Neural cell (in vitro differentiated cells): ENCODE measurements at regions not wholly inside any gene's neighbourhood (a gene's known extent, or its start where the extent isn't known, plus 50 kb on each side); places are given as distances from the start of the nearest gene placed in this dataset.

Experiments used
- H2AFZ ChIP-seq: fragments of 200-600, 300-800 bp; sonication (generic), shearing (Covaris generic); 2 replicates; pipeline ENCODE4 v1.6.0; 2014; ENCODE audit warnings: low read depth, mild to moderate bottlenecking, antibody characterized with exemption, low read length, moderate library complexity
- H3F3A ChIP-seq: fragments of 200-600 bp; shearing (Covaris generic); 2 replicates; pipeline ENCODE4 v1.6.1; 2016; ENCODE audit warnings: mild to moderate bottlenecking, moderate library complexity, mixed read lengths, antibody characterized with exemption, low read length; ENCODE audit not compliant: insufficient read depth, poor library complexity, severe bottlenecking
- H3K27ac ChIP-seq: fragments of 200-600, 300-800 bp; sonication (generic), shearing (Covaris generic); 2 replicates; pipeline ENCODE4 v1.5.1; 2014; ENCODE audit warnings: mild to moderate bottlenecking, low read length, moderate library complexity
- H3K27me3 ChIP-seq: fragments of 300-800, 200-600 bp; sonication (generic), shearing (Covaris generic); 2 replicates; pipeline ENCODE4 v1.6.0; 2014; ENCODE audit warnings: mild to moderate bottlenecking, low read depth, low read length, moderate library complexity; ENCODE audit not compliant: insufficient read depth
- H3K36me3 ChIP-seq: fragments of 300-800, 200-600 bp; sonication (generic), shearing (Covaris generic); 2 replicates; pipeline ENCODE4 v1.5.1; 2014; ENCODE audit warnings: mild to moderate bottlenecking, antibody characterized with exemption, low read length, moderate library complexity; ENCODE audit not compliant: insufficient read depth
- H3K4me2 ChIP-seq: fragments of 300-800, 200-600 bp; sonication (generic), shearing (Covaris generic); 2 replicates; pipeline ENCODE4 v1.6.0; 2014; ENCODE audit warnings: mild to moderate bottlenecking, low read length
- H3K4me3 ChIP-seq: fragments of 300-800, 200-600 bp; sonication (generic), shearing (Covaris generic); 2 replicates; pipeline ENCODE4 v1.5.1; 2014; ENCODE audit warnings: mild to moderate bottlenecking, low read length, moderate library complexity
- H3K79me2 ChIP-seq: fragments of 200-600 bp; shearing (Covaris generic); replicated peaks from 2 replicates; pipeline ENCODE4 v1.6.0; 2014; ENCODE audit warnings: mild to moderate bottlenecking, low read length, moderate library complexity; ENCODE audit not compliant: insufficient read depth
- H3K9ac ChIP-seq: fragments of 300-800, 200-600 bp; sonication (generic), shearing (Covaris generic); 2 replicates; pipeline ENCODE4 v1.6.1; 2016; ENCODE audit warnings: mild to moderate bottlenecking, low read length, mixed read lengths
- H3K9me2 ChIP-seq: fragments of 200-600 bp; shearing (Covaris generic); 2 replicates; pipeline ENCODE4 v1.6.1; 2016; ENCODE audit warnings: mild to moderate bottlenecking, low read length, mixed read lengths; ENCODE audit not compliant: insufficient read depth
- H3K9me3 ChIP-seq: fragments of 200-600, 300-800 bp; sonication (generic), shearing (Covaris generic); 2 replicates; pipeline ENCODE4 v1.6.1; 2016; ENCODE audit warnings: mild to moderate bottlenecking, mixed run types, low read length, moderate library complexity, mixed read lengths
- H4K20me1 ChIP-seq: fragments of 200-600 bp; shearing (Covaris generic); 2 replicates; pipeline ENCODE4 v1.6.1; 2016; ENCODE audit warnings: mild to moderate bottlenecking, mixed run types; ENCODE audit not compliant: insufficient read depth
- EP300 ChIP-seq: fragments of 450-650 bp; conservative IDR thresholded peaks from 2 replicates; pipeline ENCODE4 v1.6.1; 2014; ENCODE audit warnings: antibody characterized with exemption, mild to moderate bottlenecking, moderate library complexity; ENCODE audit not compliant: poor library complexity, severe bottlenecking
- EZH2 ChIP-seq: fragments of 200-600, 300-800 bp; shearing (Covaris generic), sonication (generic); IDR thresholded peaks from 2 replicates; pipeline ENCODE4 v1.6.1; 2014; ENCODE audit warnings: antibody characterized with exemption, low read length, borderline replicate concordance, mild to moderate bottlenecking; ENCODE audit not compliant: insufficient read depth, poor library complexity, severe bottlenecking
- MXI1 ChIP-seq: fragments of 450-650 bp; conservative IDR thresholded peaks from 2 replicates; pipeline ENCODE4 v1.6.1; 2014; ENCODE audit warnings: antibody characterized with exemption, mild to moderate bottlenecking; ENCODE audit not compliant: poor library complexity, severe bottlenecking
- POLR2AphosphoS5 ChIP-seq: IDR thresholded peaks from 2 replicates; pipeline ENCODE4 v1.6.1; 2012
- RAD21 ChIP-seq: fragments of 450-650 bp; conservative IDR thresholded peaks from 2 replicates; pipeline ENCODE4 v1.6.1; 2014; ENCODE audit warnings: antibody characterized with exemption, mild to moderate bottlenecking, moderate library complexity
- SMC3 ChIP-seq: fragments of 450-650 bp; conservative IDR thresholded peaks from 2 replicates; pipeline ENCODE4 v1.6.1; 2014; ENCODE audit warnings: antibody characterized with exemption, mild to moderate bottlenecking, moderate library complexity; ENCODE audit not compliant: poor library complexity
- TAF1 ChIP-seq: IDR thresholded peaks from 2 replicates; pipeline ENCODE4 v1.6.1; 2012; ENCODE audit warnings: low read depth
- TF ChIP-seq, protein P1 (sequence below): fragments of 450-650 bp; IDR thresholded peaks from 2 replicates; pipeline ENCODE4 v1.5.1; 2014; ENCODE audit warnings: antibody characterized with exemption, mild to moderate bottlenecking, moderate library complexity; ENCODE audit not compliant: poor library complexity, severe bottlenecking
- TF ChIP-seq, protein P2 (sequence below): IDR thresholded peaks from 2 replicates; pipeline ENCODE4 v1.6.1; 2012; ENCODE audit warnings: borderline replicate concordance

GRCh38 chr9:2464624-2465023, 157.0 kb upstream of the VLDLR start:
- Histone ChIP-seq H3K79me2 (no peaks in the 10 kb centered on the region), H4K20me1 (no peaks in the 10 kb centered on the region)
- TF ChIP-seq TAF1 (no peak), MXI1 (no peak), RAD21 (no peak), POLR2AphosphoS5 (no peak)
- TF ChIP-seq, protein P1, sequence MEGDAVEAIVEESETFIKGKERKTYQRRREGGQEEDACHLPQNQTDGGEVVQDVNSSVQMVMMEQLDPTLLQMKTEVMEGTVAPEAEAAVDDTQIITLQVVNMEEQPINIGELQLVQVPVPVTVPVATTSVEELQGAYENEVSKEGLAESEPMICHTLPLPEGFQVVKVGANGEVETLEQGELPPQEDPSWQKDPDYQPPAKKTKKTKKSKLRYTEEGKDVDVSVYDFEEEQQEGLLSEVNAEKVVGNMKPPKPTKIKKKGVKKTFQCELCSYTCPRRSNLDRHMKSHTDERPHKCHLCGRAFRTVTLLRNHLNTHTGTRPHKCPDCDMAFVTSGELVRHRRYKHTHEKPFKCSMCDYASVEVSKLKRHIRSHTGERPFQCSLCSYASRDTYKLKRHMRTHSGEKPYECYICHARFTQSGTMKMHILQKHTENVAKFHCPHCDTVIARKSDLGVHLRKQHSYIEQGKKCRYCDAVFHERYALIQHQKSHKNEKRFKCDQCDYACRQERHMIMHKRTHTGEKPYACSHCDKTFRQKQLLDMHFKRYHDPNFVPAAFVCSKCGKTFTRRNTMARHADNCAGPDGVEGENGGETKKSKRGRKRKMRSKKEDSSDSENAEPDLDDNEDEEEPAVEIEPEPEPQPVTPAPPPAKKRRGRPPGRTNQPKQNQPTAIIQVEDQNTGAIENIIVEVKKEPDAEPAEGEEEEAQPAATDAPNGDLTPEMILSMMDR = no peak

DNA sequence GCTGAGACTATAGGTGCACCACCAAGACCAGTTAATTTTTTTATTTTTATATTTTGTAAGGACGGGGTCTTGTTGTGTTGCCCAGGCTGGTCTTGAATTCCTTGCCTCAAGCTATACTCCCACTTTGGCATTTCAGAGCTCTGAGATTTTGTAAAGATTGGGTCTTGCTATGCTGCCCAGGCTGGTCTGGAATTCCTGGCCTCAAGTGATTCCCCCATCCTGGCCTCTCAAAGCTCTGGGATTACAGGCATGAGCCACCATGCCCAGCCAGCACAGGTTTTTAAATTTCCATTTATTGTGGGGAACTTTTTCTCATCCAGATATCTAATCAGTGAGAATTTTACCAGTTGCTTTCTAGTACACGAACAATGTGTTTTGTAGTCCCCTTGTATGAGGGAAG, 156.1 kb upstream of the VLDLR start:
- Histone ChIP-seq H3K9me2 (no peaks in the 10 kb centered on the region), H3K36me3 (no peaks in the 10 kb centered on the region), H2AFZ (no peak overlapping the region), H3F3A (no peaks in the 10 kb centered on the region), H3K79me2 (no peaks in the 10 kb centered on the region), H3K4me3 (no peak overlapping the region), H3K27ac (no peak overlapping the region), H4K20me1 (no peaks in the 10 kb centered on the region), H3K9ac (no peak overlapping the region), H3K9me3 (no peaks in the 10 kb centered on the region), H3K27me3 (no peaks in the 10 kb centered on the region), H3K4me2 (no peak overlapping the region)
- TF ChIP-seq TAF1 (no peak), RAD21 (no peak), POLR2AphosphoS5 (no peak), EP300 (no peak), EZH2 (no peak), MXI1 (no peak), SMC3 (no peak)
- TF ChIP-seq, protein P1 = no peak
- TF ChIP-seq, protein P2, sequence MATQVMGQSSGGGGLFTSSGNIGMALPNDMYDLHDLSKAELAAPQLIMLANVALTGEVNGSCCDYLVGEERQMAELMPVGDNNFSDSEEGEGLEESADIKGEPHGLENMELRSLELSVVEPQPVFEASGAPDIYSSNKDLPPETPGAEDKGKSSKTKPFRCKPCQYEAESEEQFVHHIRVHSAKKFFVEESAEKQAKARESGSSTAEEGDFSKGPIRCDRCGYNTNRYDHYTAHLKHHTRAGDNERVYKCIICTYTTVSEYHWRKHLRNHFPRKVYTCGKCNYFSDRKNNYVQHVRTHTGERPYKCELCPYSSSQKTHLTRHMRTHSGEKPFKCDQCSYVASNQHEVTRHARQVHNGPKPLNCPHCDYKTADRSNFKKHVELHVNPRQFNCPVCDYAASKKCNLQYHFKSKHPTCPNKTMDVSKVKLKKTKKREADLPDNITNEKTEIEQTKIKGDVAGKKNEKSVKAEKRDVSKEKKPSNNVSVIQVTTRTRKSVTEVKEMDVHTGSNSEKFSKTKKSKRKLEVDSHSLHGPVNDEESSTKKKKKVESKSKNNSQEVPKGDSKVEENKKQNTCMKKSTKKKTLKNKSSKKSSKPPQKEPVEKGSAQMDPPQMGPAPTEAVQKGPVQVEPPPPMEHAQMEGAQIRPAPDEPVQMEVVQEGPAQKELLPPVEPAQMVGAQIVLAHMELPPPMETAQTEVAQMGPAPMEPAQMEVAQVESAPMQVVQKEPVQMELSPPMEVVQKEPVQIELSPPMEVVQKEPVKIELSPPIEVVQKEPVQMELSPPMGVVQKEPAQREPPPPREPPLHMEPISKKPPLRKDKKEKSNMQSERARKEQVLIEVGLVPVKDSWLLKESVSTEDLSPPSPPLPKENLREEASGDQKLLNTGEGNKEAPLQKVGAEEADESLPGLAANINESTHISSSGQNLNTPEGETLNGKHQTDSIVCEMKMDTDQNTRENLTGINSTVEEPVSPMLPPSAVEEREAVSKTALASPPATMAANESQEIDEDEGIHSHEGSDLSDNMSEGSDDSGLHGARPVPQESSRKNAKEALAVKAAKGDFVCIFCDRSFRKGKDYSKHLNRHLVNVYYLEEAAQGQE = no peak

More at GRCh38 chr9:2464624-2465023, 157.0 kb upstream of the VLDLR start:
- H3K36me3 ChIP-seq = no peaks in the 10 kb centered on the region
- H3F3A ChIP-seq = no peaks in the 10 kb centered on the region
- H3K9ac ChIP-seq = no peak overlapping the region
- H3K27me3 ChIP-seq = no peaks in the 10 kb centered on the region
- H3K4me2 ChIP-seq = no peak overlapping the region
- no peak overlapping the region for H2AFZ ChIP-seq
- H3K27ac ChIP-seq = no peak overlapping the region
- H3K4me3 ChIP-seq = no peak overlapping the region
- no peaks in the 10 kb centered on the region for H3K9me2 ChIP-seq
- H3K9me3 ChIP-seq = no peaks in the 10 kb centered on the region
